ENCODE measurements at regions not wholly inside any gene's neighbourhood (a gene's known extent, or its start where the extent isn't known, plus 50 kb on each side); places are given as distances from the start of the nearest gene placed in this dataset.

DNA sequence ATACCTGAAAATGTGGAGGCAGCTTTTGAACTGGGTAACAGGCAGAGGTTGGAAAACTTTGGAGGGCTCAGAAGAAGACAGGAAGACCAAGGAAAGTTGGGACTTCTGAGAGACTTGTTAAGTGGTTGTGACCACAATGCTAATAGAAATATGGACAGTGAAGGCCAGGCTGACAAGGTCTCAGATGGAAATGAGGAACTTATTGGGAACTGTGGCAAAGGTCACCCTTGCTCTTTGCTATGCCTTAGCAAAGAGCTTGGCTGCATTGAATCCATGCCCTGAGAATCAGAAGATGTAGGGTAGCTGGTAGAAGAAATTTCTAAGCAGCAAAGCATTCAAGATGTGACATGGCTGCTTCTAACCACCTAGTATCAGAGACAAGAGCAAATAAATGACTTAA lies 244.4 kb upstream of the ADRA1B start:
- no peak for DNase-seq (ENCODE audit: low spot score in 2 of 2, unreplicated experiment in 2 of 2)
- no peak overlapping the region for H3K4me3 Mint-ChIP-seq
- H3K36me3 Mint-ChIP-seq: no peaks in the 10 kb centered on the region
- no peaks in the 10 kb centered on the region for H3K4me1 Mint-ChIP-seq
- no peaks in the 10 kb centered on the region for H3K27me3 Mint-ChIP-seq (ENCODE audit: low read depth)
- peaks cover 15% of the 10 kb centered on the region for H3K9me3 Mint-ChIP-seq
- no peak for TF ChIP-seq CTCF (IDR thresholded peaks at IDR 0.05; ENCODE audit: unreplicated experiment)
- no peak overlapping the region for H3K27ac Mint-ChIP-seq

DNA sequence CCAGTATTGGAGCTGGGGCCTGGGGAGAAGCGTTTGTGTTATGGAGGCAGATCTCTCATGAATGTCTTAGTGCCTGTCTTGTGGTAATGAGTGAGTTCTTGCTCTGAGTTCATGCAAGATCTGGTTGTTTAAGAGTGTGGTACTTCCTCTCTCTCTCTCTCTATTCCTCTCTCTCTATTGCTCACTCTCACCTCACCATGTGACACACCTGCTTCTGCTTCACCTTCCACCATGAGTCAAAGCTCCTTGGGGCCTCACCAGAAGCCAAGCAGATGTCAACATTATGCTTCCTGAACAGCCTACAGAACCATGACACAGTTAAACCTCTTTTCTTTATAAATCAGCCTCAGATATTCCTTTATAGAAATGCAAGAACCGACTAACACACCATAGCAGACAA lies 242.7 kb upstream of the ADRA1B start:
- H3K27ac Mint-ChIP-seq: no peak overlapping the region
- H3K9me3 Mint-ChIP-seq: peaks cover 15% of the 10 kb centered on the region
- H3K4me1 Mint-ChIP-seq: no peaks in the 10 kb centered on the region
- DNase-seq (ENCODE audit: low spot score in 2 of 2, unreplicated experiment in 2 of 2): no peak
- no peak for TF ChIP-seq CTCF (IDR thresholded peaks at IDR 0.05; ENCODE audit: unreplicated experiment)
- no peak overlapping the region for H3K4me3 Mint-ChIP-seq
- H3K36me3 Mint-ChIP-seq: no peaks in the 10 kb centered on the region
- no peaks in the 10 kb centered on the region for H3K27me3 Mint-ChIP-seq (ENCODE audit: low read depth)

GRCh38 chr5:159678657-159679392 lies 237.5 kb upstream of the ADRA1B start:
- peaks cover 4% of the 10 kb centered on the region for H3K36me3 Mint-ChIP-seq

DNA sequence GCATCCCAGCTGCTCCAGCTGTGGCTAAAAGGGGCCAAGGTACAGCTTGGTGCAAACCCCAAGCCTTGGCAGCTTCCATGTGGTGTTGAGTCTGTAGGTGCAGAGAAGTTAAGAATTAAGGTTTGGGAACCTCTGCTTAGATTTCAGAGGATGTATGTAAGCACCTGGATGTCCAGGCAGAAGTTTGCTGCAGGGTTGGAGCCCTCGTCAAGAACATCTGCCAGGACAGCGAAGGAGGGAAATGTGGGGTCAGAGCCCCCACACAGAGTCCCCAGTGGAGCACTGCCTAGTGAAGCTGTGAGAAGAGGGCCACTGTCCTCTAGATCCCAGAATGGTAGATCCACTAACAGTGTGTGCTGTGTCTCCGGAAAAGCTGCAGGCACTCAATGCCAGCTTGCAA lies 236.2 kb upstream of the ADRA1B start:
- TF ChIP-seq CTCF (IDR thresholded peaks at IDR 0.05; ENCODE audit: unreplicated experiment): no peak
- Mint-ChIP-seq H3K4me1 (no peaks in the 10 kb centered on the region), H3K4me3 (no peak overlapping the region), H3K36me3 (peaks cover 4% of the 10 kb centered on the region), H3K27me3 (ENCODE audit: low read depth) (no peaks in the 10 kb centered on the region), H3K27ac (no peak overlapping the region), H3K9me3 (peaks cover 34% of the 10 kb centered on the region)
- no peak for DNase-seq (ENCODE audit: low spot score in 2 of 2, unreplicated experiment in 2 of 2)

More at GRCh38 chr5:159678657-159679392, 237.5 kb upstream of the ADRA1B start:
- no peaks in the 10 kb centered on the region for H3K27me3 Mint-ChIP-seq (ENCODE audit: low read depth)
- no peak for DNase-seq (ENCODE audit: low spot score in 2 of 2, unreplicated experiment in 2 of 2)
- peaks cover 34% of the 10 kb centered on the region for H3K9me3 Mint-ChIP-seq
- no peak overlapping the region for H3K4me3 Mint-ChIP-seq
- H3K4me1 Mint-ChIP-seq: no peaks in the 10 kb centered on the region
- no peak overlapping the region for H3K27ac Mint-ChIP-seq
- TF ChIP-seq CTCF (IDR thresholded peaks at IDR 0.05; ENCODE audit: unreplicated experiment): no peak

- TF ChIP-seq CTCF (IDR thresholded peaks at IDR 0.05; ENCODE audit: unreplicated experiment): no peak
- H3K27ac Mint-ChIP-seq: no peak overlapping the region
- H3K9me3 Mint-ChIP-seq: peaks cover 37% of the 10 kb centered on the region
- H3K4me1 Mint-ChIP-seq: no peaks in the 10 kb centered on the region
- no peak overlapping the region for H3K4me3 Mint-ChIP-seq
- DNase-seq (ENCODE audit: low spot score in 2 of 2, unreplicated experiment in 2 of 2): no peak
- H3K36me3 Mint-ChIP-seq: peaks cover 4% of the 10 kb centered on the region
- no peaks in the 10 kb centered on the region for H3K27me3 Mint-ChIP-seq (ENCODE audit: low read depth)
Observed at GRCh38 chr5:159681661-159682060, 234.6 kb upstream of the ADRA1B start.

Data from mesothelial cell of epicardium (in vitro differentiated cells).